Lower leg skin (tissue), 3 donors: ENCODE measurements at regions not wholly inside any gene's neighbourhood (a gene's known extent, or its start where the extent isn't known, plus 50 kb on each side); places are given as distances from the start of the nearest gene placed in this dataset.

Experiments
- CTCF ChIP-seq, 3 donors: fragments of 450-650 bp; IDR thresholded peaks; one replicate each; pipeline ENCODE4 v1.5.1; 2016; ENCODE audit warnings: antibody characterized with exemption in 3 of 3, mild to moderate bottlenecking in 3 of 3, moderate library complexity in 2 of 3
- POLR2A ChIP-seq, 2 donors: fragments of 450-650 bp; IDR thresholded peaks; one replicate each; pipeline ENCODE4 v1.6.1; 2016 to 2017; ENCODE audit warnings: antibody characterized with exemption in 2 of 2, mild to moderate bottlenecking in 1 of 2, moderate library complexity in 1 of 2

DNA sequence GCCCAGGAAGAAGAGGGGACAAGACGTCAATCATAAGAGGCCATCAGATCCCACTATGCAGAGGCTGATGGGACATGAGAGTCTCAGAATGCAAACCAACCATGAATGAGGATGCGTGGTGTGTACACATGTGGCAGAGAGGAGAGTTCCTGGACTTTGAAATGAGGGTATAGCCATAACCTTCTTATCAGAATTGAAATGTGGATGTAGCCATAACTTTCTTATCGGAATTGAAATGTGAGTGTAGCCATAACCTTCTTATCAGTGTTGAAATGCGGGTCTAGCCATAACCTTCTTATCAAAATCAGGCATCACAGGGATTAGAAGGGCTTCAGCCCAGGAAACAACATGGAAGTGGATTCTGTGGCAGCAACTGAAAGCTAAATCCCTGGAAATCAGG lies 415.5 kb upstream of the FAT1 start:
- TF ChIP-seq CTCF (IDR thresholded peaks at IDR 0.05) (no peak), POLR2A (IDR thresholded peaks at IDR 0.05) (no peak)
